ENCODE measurements at regions not wholly inside any gene's neighbourhood (a gene's known extent, or its start where the extent isn't known, plus 50 kb on each side); places are given as distances from the start of the nearest gene placed in this dataset.

DNA sequence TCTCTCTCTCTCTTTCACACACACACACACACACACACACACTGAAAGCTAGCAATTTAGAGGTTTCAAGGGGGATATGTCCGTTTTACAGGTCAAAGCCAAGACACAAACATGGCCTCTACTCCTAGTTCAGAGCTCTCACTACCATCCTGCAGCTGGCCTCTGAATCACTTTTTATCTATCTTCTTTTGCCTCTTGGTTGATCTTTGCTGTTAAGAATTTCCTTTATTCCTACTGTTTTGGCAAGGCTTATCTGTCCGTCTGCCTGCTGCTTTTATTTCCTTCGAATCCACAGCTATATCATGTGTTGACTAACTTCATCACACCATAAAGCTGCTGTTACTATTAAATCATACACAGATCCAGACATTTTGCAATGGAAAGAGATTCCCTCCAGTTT, 543.0 kb downstream of the PLCL1 start:
- DNase-seq (ENCODE audit: low read depth in 2 of 2) = peak in 1 of 2 donors; percentile 23
- no peak overlapping the region for H3K4me3 ChIP-seq (replicated peaks in 1 of 2; ENCODE audit: low read depth in 2 of 2, low read length in 2 of 2)
- TF ChIP-seq CTCF (IDR thresholded peaks at IDR 0.05; ENCODE audit: low read depth, low read length) = no peak

GRCh38 chr2:198343471-198343870, 539.1 kb downstream of the PLCL1 start:
- no peak for DNase-seq (ENCODE audit: low read depth in 2 of 2)
- no peak for TF ChIP-seq CTCF (IDR thresholded peaks at IDR 0.05; ENCODE audit: low read depth, low read length)
- H3K4me3 ChIP-seq (replicated peaks in 1 of 2; ENCODE audit: low read depth in 2 of 2, low read length in 2 of 2) = no peak overlapping the region

GRCh38 chr2:198340846-198341245, 536.5 kb downstream of the PLCL1 start:
- DNase-seq (ENCODE audit: low read depth in 2 of 2) = no peak
- no peak overlapping the region for H3K4me3 ChIP-seq (replicated peaks in 1 of 2; ENCODE audit: low read depth in 2 of 2, low read length in 2 of 2)
- no peak for TF ChIP-seq CTCF (IDR thresholded peaks at IDR 0.05; ENCODE audit: low read depth, low read length)

DNA sequence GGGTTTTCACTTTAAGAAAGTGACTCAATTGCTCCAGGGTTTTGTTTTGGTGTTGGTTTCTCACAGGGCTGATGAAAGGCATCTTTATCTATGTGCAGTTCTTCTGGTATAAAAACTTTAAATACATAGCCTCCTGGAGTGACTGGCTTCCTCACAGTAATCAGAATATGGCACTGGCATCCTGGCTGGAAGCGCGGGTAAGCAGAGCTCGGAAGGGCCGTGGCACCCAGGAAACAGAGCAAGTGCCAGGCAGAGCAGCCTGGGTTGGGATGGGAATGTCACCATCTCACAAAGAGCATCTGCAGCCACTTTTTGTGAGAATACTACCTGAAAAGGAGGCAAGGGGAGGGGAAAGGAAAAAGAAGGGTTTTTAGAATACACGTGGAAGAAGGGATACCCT, 534.7 kb downstream of the PLCL1 start:
- H3K4me3 ChIP-seq (replicated peaks in 1 of 2; ENCODE audit: low read depth in 2 of 2, low read length in 2 of 2) = no peak overlapping the region
- no peak for DNase-seq (ENCODE audit: low read depth in 2 of 2)
- TF ChIP-seq CTCF (IDR thresholded peaks at IDR 0.05; ENCODE audit: low read depth, low read length) = no peak

DNA sequence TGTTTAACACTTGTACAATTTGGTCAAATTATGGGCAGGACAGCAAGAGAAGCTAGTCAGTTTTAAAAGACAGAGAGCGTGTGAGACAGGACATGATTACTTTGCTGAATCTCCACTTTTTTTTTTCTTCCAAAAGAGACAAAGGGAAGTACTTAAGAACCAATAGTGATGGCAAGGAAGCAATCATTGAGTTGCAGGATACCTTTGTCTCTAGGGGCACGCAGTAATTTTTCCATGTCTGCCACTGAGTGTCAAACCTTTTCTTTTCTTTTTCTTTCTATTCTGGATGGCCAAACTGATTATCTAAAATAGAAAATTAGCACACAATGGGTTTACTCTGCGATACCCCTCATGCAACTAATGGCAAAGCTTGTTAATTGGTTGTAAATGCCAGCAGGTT, 533.0 kb downstream of the PLCL1 start:
- H3K4me3 ChIP-seq (replicated peaks in 1 of 2; ENCODE audit: low read depth in 2 of 2, low read length in 2 of 2) = no peak overlapping the region
- no peak for TF ChIP-seq CTCF (IDR thresholded peaks at IDR 0.05; ENCODE audit: low read depth, low read length)
- DNase-seq (ENCODE audit: low read depth in 2 of 2) = no peak

DNA sequence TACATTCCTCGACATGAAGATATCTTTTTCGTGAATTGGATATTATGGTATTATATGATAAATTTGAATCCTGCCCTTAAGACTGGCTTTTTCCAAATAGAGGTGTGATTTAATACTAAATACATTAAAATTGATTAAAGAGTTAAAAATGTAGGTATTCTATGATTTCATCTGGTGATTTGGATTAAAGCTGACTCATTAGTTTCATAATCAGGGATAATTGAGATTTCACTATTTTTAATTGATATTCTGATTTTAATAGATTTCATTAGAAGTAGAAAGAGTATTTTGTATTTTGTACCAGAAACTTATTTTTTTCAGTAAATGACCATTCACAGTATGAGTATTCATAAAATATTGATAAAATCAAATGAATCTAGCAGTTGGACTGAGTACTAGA, 524.1 kb downstream of the PLCL1 start:
- no peak for DNase-seq (ENCODE audit: low read depth in 2 of 2)
- no peak overlapping the region for H3K4me3 ChIP-seq (replicated peaks in 1 of 2; ENCODE audit: low read depth in 2 of 2, low read length in 2 of 2)
- TF ChIP-seq CTCF (IDR thresholded peaks at IDR 0.05; ENCODE audit: low read depth, low read length) = no peak

DNA sequence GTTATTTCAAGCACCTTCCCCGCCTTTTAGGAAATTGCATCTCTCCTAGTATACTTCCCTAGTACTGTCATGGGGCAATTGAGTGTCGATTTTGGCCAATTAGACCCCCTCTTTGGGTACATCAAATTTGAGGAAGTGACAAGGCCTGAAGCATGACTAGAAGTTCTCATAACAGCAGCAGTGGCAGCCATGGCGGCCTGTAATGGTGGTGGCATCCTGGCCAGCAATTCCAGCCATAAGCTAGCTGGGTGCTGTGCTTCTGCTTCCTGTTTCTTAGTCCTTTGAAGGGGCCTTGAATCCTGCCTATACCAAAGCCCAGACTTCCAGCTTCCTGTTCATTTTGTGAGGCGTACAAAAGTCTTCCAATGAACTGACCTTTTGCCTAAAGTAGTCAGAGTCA, 523.1 kb downstream of the PLCL1 start:
- H3K4me3 ChIP-seq (replicated peaks in 1 of 2; ENCODE audit: low read depth in 2 of 2, low read length in 2 of 2) = no peak overlapping the region

More for the DNA sequence above, 523.1 kb downstream of the PLCL1 start:
- no peak for TF ChIP-seq CTCF (IDR thresholded peaks at IDR 0.05; ENCODE audit: low read depth, low read length)
- DNase-seq (ENCODE audit: low read depth in 2 of 2) = no peak
